HG02588 (cell line): ENCODE measurements at regions not wholly inside any gene's neighbourhood (a gene's known extent, or its start where the extent isn't known, plus 50 kb on each side); places are given as distances from the start of the nearest gene placed in this dataset.
"Not testable (repeated sequence)": the region's sequence is repeated elsewhere in the genome, so short reads cannot be mapped to it uniquely, and the experiment has no call there.

Experiments
- ATAC-seq: cut with Tn5 transposase; IDR thresholded peaks from one replicate; pipeline ENCODE4 v1.9.1; 2021; ENCODE audit warnings: mild to moderate bottlenecking, moderate library complexity; ENCODE audit not compliant: unreplicated experiment

DNA sequence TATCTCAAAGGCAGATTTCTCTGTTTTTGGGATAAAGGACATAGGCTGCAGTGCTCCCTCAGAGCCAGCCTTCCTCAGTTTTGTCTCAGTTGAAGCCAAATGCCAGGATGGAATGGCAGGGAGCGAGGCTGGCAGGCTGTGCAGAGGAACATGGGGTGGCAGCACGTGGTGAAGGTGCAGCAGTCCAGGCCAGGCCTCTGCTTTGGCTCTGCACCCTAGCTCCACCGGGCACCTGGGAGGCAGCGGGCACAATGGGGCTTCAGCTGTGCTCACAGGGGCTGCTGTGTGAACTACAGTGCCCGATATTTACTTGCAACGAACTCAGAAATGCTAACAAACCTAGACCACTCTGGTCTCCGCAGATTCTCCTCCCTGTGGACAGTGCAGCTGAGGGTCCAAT lies 319.6 kb downstream of the ZNF326 start:
- no peak for ATAC-seq

DNA sequence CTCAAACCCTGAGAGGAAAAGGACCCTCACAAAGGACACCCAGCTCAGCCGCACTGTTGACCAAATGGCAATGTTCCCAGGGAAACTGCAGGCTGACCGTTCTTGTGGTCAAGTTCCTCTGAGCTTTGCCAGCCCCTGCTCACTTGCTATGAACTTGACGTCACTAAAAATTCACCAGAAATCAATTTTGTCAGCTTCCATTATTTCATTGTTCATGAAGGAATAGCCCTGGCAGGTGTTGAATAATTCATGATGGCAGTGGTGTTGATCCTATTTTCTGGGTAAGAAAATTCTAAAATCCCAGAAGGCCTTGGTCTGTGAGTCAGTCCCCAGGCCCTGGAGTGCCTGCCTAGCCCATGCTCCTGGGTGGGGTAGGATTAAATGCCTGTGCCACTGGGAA lies 318.9 kb downstream of the ZNF326 start:
- ATAC-seq: no peak

DNA sequence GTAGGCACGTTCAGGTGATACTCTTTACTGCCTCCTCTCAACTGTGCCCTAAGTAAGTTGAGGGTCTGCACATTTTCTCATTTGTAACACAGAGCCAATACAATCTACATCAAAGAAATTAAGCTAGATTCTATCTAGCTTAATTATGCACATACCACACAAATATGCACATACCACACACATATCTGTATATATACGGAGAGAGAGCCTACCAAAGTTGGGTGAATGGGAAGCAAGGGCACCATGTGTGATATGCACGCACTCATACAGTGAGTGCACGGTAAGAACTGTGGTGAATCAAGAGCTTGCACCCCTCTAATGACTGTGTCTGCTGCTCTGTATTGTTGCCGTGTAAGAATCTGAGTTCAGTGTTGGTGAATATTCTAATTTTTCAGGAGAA lies 314.9 kb downstream of the ZNF326 start:
- ATAC-seq: no peak

DNA sequence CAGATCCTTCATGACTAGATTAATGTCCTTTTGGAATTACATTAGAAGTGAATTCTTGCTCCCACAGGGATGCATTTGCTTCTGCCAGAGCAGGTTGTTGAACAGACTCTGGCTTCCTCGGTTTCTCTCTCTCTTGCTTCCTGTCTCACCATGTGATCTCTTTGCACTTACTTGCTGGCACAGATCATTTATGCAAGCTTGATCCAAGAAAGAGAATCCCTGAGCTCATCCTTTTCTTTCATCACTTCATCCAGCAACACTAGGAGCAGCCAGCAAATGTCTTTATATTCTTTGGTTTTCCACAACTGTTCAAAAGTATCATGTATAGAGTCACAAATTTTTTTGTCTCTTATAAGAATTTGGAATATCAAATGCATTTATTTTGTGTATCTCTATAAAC lies 313.5 kb downstream of the ZNF326 start:
- ATAC-seq: no peak

DNA sequence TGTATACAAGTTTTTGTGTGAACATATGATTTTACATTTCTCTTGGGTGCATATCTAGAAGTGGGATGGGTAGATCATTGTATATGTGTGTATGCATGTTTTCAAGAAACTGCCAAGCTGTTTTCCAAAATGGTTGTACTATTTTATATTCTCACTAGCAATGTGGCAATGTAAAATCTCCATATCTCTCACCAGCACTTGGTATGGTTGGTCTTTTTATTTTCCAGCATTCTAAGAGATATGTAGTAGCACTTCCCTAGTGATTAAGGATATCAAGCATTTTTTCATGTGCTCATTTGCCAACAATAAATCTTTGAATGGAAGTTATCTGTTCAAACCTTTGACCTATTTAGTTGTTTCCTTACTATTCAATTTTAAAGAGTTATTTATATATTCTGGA lies 310.7 kb downstream of the ZNF326 start:
- no peak for ATAC-seq

DNA sequence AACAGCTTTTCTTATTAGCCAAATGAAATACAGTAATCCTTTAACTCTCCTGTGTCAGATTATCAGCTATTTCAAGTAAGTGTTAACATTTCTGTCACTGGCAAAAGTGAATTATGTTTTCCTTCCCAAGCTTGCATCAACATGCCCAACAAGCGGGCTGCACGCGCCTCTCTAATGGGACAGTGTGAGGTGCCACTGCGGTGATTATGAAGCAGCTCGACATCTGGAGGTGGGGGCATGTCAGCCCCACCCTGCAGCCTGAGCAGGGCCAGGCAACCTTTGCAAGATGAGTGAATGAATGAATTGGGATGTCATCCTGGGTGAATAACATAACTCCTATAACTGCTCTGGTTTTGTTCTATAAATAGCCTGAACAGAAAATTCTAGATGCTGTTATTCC lies 301.4 kb downstream of the ZNF326 start:
- ATAC-seq: no peak

DNA sequence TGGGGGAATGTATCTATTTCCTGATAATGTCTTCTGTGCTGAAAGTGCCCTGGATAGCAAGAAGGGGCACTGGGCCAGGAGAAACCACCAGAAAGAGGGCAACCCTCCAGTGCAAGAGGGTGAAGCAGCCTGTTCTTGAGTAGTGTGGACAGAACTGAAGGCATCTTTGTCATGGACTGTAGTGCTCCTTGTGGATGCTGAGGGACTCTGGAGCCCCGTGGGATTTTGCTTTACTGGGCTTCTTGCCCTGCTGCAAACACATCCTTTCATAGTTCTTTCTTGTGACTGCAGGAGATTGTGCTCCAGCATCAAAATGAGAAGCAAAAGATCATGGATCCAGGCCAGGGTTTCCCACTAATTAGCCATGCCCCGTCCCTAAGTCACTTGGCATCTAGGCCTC lies 300.6 kb downstream of the ZNF326 start:
- ATAC-seq: no peak

DNA sequence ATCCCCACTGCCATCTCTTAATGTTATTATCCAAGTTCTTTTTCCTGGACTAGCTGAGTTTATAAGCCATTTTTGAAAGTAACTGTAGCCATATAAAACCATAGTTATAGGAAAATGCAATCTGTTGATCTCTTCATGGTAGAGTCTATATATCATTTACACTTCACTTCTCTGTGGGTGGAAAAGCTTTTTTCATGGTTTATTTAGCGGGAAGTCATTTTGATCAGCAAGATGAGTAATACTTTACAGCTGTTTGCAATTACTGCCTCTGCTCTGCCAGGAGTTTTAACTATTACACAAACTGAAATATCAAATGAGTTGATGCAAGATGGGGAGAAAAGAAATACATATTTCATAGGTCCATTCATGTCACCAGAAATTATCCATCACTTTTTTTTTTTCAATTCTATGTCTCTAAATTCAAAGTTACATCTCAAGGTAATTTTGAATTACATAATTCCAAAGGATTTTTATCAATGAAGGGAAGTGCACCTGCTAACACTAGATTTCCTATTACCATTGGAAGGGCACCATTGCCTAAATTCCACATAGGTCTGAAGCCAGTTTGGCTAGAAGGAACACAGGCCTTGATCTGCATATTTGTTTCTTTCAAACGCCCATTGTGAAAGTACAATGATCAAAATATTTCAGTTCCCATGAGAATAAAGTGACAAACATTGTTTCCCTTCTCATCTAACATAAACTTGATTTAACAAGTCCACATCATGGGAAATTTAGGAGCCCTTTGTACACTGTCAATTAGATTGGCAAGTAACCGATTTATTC lies 296.7 kb downstream of the ZNF326 start:
- ATAC-seq: no peak

DNA sequence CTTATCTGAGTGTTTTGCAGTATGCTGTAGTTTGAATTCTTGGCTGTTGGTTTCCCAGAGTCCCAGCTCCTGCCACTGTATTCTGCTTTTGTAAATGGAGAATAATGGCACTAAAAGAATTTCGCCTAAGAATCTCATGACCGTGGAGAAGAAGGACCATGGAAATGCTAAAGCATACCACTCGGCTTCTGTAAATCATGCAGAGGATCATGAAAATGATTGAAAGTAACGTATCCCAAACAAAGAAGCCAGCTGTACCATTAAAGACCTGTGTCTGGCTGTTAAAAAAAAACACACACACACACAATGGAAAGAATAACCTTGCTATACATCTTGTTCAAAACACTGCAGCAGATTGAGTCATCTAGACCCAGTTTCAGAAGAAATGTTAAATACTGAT lies 287.9 kb downstream of the ZNF326 start:
- ATAC-seq: no peak

DNA sequence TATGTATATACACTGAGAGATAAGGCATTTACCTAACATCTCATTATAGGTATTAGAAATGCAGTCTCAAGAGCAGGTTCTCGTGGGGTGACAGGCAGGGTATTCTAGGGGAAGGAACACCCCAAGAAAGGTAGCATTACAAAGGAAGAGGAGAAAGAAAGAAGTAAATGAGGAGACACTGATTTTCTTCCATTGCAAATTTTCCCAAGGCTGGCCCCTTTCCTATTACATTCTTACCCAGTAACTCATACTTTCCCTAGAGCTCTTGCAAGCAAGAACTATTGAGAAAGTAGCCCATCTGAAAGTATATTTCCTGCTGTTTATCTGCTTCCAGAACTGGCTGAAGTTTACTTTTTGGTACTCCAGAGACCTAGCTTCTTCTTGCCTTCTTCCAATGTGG lies 287.0 kb downstream of the ZNF326 start:
- not testable (repeated sequence) for ATAC-seq

DNA sequence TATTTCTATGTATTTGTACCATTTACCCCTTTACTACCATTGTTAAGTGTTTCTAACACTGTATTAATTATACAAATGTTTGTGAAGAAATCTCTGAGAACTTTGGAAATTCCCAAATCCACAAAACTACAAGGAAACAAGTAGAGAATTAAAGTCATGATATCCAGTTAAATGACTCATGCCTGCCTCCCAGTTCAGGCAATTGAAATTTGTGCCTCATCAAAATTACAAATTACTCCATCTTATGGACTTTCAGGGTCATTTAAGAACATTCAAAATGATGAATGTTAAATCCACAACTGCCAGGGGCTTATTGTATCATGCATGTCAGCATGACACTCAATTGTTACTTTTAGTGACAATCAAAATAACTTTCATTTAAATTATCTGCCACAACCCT lies 282.4 kb downstream of the ZNF326 start:
- ATAC-seq: no peak

DNA sequence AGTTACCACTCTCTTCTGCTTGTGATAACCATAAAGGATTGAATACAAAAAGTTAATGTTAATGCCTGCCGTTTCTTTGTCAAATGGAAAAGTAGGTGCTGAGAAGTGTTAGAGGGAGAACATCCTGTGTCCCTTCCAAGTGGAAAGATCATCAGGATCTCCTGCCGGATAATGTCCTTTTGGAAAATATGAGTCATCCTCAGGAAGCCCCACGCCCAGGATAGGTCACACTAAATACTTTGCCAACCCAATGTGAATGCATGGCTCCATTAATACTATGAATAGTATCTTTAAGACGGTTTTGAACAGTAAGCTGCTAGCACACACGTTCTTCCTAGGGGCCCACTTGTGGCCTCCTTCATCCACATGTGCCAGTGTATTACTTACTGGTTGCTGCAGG lies 279.5 kb downstream of the ZNF326 start:
- ATAC-seq: no peak

DNA sequence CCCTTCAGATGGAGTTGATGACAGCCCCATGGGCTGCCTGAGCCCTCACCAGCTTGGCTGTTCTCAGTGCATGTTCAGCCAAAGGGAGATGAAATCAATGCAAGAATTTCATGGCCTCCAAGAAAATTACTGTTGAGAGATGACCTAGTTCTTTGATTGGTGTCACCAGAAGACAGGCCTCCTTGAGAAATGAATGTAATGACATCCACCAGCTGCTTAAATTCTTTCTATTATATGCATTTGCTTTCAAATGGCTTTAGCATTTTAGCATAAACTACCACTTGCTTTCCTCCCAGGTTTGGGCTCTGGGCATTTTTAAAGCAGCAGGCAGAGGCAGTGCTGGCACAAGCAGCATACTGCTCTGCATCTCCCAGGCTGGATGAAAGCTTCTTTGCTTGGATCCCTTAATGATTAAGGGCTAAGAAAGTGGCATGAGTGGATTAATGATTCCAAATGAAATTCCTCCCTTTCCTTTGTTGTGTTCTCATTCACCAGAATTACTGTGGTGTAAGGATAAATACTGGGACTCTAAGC lies 278.4 kb downstream of the ZNF326 start:
- ATAC-seq: no peak

DNA sequence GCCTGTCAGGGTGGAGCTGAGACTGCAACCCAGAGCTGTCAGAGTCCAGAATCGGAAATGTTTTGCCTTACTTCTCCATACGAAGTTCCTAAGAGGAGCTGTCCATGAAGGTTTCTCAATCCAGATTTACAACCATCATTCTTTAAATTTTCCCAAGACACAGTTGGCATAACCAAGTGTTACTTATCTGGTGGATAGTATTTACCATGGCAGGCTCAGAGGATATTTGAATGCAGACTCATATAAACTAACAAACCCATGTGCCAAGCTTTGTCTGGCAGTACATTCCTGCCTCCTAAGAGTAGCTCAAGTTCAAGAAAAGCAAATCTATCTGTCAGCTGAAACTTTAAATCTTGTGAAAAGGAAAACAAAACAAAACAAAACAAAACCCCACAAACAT lies 267.9 kb downstream of the ZNF326 start:
- ATAC-seq: no peak

DNA sequence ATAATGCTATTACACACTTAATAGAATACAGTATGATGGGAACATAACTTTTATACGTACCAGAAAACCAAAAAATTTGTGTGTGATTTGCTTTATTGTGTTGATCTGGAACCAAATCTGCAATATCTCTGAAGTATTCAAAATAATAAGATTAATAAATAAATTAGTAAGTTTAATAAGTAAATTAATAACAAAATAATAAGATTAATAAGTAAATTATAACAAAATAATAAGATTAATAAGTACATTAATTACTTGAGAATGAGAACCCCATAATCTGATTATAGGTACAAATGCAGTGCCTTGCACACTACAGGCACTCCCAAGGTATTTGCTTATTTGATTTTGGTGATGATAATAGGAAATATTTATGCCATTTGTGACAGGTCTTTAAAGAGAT lies 267.4 kb downstream of the ZNF326 start:
- no peak for ATAC-seq

DNA sequence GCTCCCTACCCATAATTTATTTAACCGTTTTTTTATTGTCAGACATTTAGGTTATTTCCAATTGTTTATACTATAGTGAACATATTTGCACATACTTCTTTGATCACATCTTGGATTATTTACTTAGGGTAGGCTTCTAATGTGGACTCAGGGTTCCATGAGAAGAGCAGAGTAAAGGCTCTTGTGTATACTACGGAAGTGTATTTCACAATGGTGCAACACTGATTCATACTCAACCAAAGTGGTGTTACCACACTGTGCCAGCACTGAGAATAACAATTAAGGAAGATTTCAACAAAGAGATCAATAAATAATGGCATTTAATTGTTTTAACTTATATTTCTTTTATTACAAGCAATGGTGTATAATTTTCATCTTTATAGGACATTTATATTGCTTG lies 251.2 kb downstream of the ZNF326 start:
- no peak for ATAC-seq

DNA sequence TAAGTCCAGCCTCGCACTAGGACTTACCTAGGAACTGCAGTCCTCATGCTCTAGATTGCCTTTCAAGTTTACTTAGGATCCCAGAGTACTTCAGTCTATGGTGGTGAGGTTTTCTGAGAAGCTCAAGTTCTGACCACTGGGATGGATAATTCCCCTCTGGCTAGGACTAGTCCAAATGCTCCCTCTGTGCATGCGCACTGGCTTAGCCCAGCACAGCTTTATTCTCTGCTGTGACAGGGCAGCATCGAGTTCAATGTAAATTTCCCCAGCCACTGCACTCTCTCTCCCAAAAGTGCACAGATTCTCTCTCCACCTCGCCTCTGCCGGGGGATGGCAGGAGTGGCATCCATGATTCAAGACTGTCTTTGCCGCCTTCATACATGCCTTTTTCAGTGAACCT lies 241.6 kb downstream of the ZNF326 start:
- ATAC-seq: no peak

DNA sequence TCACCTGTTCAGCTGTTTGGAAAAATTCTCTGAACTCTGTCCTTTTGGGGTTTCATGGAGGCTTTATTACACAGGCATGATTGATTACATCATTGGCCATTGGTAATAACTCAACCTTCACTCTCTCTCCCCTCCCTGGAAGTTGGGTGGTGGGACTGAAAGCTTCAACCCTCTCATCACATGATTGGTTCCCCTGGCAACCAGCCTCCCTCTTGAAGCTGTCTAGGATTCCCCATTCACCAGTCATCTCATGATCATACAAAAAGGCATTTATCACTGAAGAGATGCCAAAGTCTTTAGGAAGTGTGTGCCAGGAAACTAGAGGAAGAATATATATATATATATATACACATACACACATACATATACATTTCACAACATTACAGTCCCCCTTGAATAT lies 228.5 kb downstream of the ZNF326 start:
- ATAC-seq: no peak

DNA sequence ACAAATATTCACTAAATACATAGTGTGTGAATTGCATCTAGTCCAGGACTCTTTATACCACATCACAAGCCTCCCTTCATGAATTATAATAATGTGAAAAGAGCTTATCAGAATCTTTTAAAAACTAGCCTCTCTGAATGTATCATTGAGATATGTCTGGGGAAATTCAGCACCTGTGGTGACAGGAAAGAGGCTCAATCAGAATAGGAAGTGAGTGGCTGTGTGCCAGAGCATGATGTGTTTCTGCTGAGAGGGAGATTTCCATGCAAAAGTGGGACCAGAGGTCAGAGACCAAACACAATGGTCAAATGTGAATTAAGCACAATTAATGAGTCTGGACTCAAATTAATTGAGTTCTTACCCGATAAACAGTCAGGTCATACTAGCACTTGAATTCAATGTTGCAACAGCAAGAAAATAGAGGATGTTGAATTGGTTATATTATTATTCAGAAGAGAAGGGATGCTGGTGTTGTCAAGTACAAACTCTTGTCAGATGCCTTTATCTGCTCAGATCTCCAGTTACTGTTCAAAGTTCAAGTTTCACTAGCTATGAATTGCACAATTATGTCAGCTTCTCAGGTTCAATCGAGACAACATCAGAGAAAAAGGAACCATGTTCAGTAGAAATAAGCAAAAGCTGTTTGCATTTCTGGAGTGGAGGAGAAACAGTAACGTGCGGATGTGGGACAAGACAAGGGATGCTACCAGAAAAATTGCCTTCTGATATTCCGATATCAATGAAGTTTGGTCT lies 226.2 kb downstream of the ZNF326 start:
- no peak for ATAC-seq

DNA sequence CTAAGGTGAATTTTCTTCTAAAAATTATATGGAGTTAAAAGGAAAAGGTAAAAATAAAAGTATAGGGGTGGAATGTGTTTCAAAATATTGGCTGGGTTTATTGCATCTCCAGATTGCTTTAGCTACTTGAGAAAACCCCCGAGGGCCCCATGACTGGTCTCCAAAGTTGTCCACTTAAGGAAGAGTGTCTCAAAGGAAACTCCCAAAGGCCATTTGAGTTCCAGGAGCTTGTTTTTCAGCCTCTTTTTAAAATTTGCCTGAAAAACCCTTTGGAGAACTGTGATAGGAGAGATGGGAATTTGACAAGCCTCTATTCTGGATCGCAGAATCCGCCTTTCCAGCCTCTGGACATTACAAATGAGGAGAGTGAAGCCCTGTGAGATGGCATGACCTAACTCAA lies 225.6 kb downstream of the ZNF326 start:
- no peak for ATAC-seq

DNA sequence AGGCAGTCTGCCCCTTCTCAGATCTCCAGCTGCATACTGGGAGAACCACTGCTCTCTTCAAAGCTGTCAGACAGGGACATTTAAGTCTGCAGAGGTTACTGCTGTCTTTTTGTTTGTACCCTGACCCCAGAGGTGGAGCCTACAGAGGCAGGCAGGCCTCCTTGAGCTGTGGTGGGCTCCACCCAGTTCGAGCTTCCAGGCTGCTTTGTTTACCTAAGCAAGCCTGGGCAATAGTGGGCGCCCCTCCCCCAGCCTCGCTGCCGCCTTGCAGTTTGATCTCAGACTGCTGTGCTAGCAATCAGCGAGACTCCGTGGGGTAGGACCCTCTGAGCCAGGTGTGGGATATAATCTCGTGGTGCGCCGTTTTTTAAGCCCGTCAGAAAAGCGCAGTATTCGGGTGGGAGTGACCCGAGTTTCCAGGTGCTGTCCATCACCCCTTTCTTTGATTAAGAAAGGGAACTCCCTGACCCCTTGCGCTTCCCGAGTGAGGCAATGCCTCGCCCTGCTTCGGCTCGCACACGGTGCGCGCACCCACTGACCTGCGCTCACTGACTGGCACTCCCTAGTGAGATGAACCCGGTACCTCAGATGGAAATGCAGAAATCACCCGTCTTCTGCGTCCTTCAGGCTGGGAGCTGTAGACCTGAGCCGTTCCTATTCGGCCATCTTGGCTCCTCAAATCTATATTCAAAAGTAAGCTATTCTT lies 224.4 kb downstream of the ZNF326 start:
- ATAC-seq: not testable (repeated sequence)
